Thoracic aorta (tissue), 2 donors: ENCODE measurements at regions not wholly inside any gene's neighbourhood (a gene's known extent, or its start where the extent isn't known, plus 50 kb on each side); places are given as distances from the start of the nearest gene placed in this dataset.

Experiments
- ATAC-seq: fragments of 150-250 bp; one replicate; pipeline ENCODE4 v1.8.0; 2017; ENCODE audit warnings: low read depth; ENCODE audit not compliant: insufficient number of reproducible peaks, low FRiP score
- DNase-seq: peaks from one replicate; pipeline ENCODE4 v3.0.0-alpha.2; 2020; ENCODE audit warnings: low spot score
- H3K27ac ChIP-seq, 2 donors: fragments of 200-600 bp; sonication (generic); 1 replicate in 1 of 2; 2 replicates in 1 of 2; pipeline ENCODE4 v1.5.1; 2016; ENCODE audit warnings: mild to moderate bottlenecking in 2 of 2, moderate library complexity in 2 of 2
- H3K27me3 ChIP-seq: fragments of 200-600 bp; sonication (generic); replicated peaks from 2 replicates; pipeline ENCODE4 v1.6.0; 2016; ENCODE audit warnings: mild to moderate bottlenecking; ENCODE audit not compliant: insufficient read depth
- H3K36me3 ChIP-seq: fragments of 200-600 bp; sonication (generic); one replicate; pipeline ENCODE4 v1.5.1; 2016
- H3K4me1 ChIP-seq, 2 donors: fragments of 200-600 bp; sonication (generic); 1 replicate in 1 of 2; 2 replicates in 1 of 2; pipeline versions ENCODE4 v1.5.1 to v1.6.0; 2016; ENCODE audit warnings: low read depth in 2 of 2, mild to moderate bottlenecking in 1 of 2; ENCODE audit not compliant: control insufficient read depth in 1 of 2
- H3K4me3 ChIP-seq: fragments of 200-600 bp; sonication (generic); 2 replicates; pipeline ENCODE4 v1.5.1; 2016; ENCODE audit warnings: mild to moderate bottlenecking
- H3K9me3 ChIP-seq: fragments of 200-600 bp; sonication (generic); 2 replicates; pipeline ENCODE4 v1.5.1; 2016
- CTCF ChIP-seq: fragments of 200-600 bp; sonication (generic); IDR thresholded peaks from one replicate; pipeline ENCODE4 v1.5.1; 2019; ENCODE audit warnings: antibody characterized with exemption

GRCh38 chr15:67011617-67012005, 53.8 kb upstream of the SMAD3 start:
- no peaks in the 10 kb centered on the region for H3K36me3 ChIP-seq
- TF ChIP-seq CTCF = no peak
- H3K27me3 ChIP-seq = no peaks in the 10 kb centered on the region
- DNase-seq = no peak
- no peak for ATAC-seq
- H3K4me1 ChIP-seq = peaks cover 2 to 13% of the 10 kb centered on the region in 2 donors
- no peak overlapping the region for H3K27ac ChIP-seq
- H3K9me3 ChIP-seq = no peaks in the 10 kb centered on the region
- H3K4me3 ChIP-seq = no peak overlapping the region

GRCh38 chr15:67013696-67014095, 51.7 kb upstream of the SMAD3 start:
- peaks cover 2 to 13% of the 10 kb centered on the region in 2 donors for H3K4me1 ChIP-seq
- peak; percentile 38 for ATAC-seq
- TF ChIP-seq CTCF = no peak
- no peak for DNase-seq
- H3K4me3 ChIP-seq = peak overlapping the region; percentile 30
- H3K36me3 ChIP-seq = no peaks in the 10 kb centered on the region
- no peaks in the 10 kb centered on the region for H3K9me3 ChIP-seq
- no peaks in the 10 kb centered on the region for H3K27me3 ChIP-seq
- peak overlapping the region in 1 of 2 donors; percentile 56 for H3K27ac ChIP-seq
